ENCODE measurements at regions not wholly inside any gene's neighbourhood (a gene's known extent, or its start where the extent isn't known, plus 50 kb on each side); places are given as distances from the start of the nearest gene placed in this dataset.
"Not testable (repeated sequence)": the region's sequence is repeated elsewhere in the genome, so short reads cannot be mapped to it uniquely, and the experiment has no call there.

DNA sequence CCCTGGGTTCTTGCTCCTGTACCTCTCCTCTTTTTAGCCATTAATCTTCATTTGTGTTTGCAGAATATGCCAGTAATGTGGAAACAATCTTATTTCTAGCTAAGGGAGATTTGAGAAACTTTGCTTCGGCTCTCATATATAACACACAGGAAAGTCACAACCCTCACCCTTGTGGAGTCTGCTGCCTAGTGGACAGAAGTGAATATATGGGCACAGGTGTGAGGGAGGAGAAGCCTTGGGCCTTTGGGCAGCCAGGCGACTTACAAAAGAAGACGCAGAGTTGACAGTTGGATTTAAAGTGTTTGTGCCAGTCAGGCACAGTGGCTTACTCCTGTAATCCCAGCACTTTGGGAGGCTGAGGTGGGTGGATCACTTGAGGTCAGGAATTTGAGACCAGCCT is 181.8 kb upstream of the TBL1XR1 start:
- intact Hi-C loops (cut with micrococcal nuclease): no loop called here

DNA sequence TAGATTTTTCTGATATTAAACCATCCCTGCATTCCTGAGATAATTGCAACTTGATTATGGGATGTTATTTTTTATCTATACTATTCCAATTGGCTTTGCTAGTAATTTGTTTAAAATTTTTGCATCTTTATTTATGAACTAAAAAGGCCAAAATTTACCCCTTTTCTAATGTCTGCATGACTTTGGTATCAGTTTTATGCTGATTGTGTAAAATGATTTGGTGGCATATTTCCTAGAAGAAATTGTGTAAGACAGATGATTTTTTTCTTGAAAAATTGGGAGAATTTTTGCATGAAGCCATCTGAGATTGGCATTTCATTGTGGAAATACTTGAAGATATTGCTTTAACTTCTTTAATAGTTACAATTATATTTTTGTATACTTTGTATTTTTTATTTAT is 183.8 kb upstream of the TBL1XR1 start:
- intact Hi-C loops (cut with micrococcal nuclease): no loop called here

DNA sequence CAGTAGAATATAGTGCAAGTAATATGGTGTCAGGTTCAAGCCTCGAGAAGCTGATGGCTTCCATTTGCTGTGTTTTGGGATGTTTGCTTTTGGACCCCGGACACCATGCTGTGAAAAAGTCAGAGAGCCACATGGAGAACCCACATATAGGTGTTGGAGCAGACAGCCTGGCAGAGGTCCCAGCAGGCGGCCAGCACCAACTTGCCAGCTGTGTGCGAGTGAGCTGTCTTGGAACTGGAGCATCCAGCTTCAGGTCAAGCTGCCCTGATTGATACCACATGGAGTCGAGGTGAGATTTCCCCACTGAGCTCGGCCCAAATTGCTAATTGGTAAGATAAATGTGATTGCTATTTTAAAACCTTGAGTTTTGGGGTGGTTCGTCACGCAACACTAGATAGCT is 185.7 kb upstream of the TBL1XR1 start:
- intact Hi-C loops (cut with micrococcal nuclease): no loop called here

DNA sequence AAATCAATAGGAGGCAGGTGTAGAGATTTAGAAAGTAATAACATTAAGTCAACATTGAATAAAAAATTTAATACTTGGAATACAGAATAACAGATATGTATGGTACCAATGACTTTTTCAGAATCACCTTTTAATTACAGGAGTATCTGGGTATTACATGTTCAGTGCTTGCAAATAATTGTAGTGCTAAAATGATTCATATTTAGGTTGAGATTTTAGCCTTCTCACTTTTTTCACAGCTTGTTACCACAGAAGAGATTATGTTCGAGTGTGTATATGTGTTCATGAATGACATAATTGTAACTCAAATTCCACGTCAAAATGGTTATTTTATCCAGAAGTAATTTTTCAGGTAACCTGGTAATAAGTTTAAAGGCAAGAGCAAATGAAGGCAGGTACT is 187.9 kb upstream of the TBL1XR1 start:
- intact Hi-C loops (cut with micrococcal nuclease): loop anchor here (5.0 kb wide), 1 partner anchor 392 kb away; no protein-coding TSS in a partner anchor

DNA sequence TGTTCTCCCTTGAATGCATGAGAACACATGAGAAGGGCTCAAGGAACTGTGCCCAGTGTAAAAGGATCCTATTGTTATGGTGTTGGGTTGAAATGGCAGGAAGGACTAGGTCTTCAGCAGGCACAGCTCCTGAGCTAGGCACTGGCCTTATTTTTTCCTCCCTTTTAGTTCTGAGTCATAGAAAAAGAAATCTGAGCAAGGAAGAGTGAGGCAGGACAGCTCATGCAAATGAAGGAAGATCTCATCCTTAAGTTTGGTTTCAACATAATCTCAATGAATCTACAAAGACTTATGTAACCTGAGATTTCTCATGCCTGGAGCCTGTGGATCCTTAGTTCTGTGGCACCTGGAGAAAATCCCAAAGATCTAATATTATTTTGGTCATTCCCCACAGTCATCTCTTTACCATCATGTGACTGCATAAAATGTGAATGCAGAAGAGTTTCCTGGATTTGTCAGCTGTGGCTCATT is 188.6 kb upstream of the TBL1XR1 start:
- intact Hi-C loops (cut with micrococcal nuclease): loop anchor here (5.0 kb wide), 1 partner anchor 391 kb away; no protein-coding TSS in a partner anchor

DNA sequence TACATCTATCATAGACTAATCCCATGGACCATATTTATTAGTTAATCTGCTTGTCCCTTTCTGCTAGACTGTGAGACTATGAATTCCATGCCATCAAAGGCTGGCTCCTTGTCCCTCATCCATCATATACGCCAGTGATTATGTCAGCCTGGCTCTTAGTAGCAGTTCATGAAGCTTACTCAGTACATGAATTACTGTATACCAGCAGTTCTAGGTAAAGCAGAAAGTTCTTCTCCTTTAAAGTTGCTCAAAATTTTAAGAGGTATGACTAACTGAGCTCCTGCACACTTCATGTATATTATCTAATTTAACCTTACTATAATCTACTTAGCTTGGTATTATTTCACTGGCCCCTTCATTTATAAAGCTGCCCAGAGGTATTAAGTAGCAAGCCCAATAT is 190.9 kb upstream of the TBL1XR1 start:
- intact Hi-C loops (cut with micrococcal nuclease): loop anchor here (5.0 kb wide), 1 partner anchor 389 kb away; no protein-coding TSS in a partner anchor

DNA sequence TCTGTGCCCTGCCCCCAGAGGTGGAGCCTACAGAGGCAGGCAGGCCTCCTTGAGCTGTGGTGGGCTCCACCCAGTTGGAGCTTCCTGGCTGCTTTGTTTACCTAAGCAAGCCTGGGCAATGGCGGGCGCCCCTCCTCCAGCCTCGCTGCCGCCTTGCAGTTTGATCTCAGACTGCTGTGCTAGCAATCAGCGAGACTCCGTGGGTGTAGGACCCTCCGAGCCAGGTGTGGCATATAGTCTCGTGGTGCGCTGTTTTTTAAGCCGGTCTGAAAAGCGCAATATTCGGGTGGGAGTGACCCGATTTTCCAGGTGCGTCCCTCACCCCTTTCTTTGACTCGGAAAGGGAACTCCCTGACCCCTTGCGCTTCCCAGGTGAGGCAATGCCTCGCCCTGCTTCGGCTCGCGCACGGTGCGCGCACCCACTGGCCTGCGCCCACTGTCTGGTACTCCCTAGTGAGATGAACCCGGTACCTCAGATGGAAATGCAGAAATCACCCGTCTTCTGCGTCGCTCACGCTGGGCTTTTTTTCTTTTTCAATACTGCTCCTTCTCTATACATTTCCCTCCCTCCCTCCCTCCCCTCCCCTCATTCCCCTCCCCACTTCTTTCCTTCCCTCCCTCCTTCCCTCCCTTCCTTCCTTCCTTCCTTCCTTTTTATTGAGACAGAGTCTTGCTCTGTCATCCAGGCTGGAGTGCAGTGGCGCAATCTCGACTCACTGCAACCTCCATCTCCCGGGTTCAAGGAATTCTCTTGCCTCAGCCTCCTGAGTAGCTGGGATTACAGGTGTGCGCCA is 197.1 kb upstream of the TBL1XR1 start:
- intact Hi-C loops (cut with micrococcal nuclease): not testable (repeated sequence)

DNA sequence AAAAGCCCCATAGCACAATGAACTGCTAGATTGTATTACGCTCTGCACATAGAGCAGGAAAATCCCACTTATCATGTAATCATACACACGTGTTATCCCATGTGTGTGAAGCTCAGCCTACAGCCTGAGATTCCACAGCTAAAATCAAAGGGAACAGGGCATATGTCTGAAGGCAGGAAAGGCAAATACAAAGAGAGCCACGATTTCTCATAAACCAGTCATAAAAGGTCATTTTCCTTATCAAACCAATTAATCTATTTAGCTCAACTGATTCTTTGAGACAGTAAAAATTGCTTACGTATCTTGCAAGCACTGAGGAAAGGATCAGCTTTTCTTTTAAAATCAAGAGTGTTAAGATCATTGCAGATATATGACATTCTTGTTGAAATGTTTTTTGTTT is 199.5 kb upstream of the TBL1XR1 start:
- intact Hi-C loops (cut with micrococcal nuclease): no loop called here

DNA sequence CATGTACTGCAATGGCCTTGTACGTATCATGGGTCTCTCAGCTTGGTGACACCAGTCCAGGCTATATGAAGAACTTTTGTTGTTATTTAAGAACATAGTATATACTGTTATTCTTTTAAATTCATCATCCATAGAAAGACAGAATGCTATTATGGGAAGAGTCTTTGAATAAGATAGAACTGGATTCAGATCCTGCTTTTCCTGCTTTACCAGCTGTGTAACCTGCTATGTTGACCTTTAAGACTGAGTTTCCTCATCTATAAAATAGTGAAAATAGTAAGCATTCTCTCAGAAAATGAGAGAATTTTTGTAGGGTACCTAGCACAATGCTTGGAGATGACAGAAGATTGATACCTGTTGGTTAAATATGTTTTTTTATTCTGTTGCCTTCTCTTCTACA is 204.1 kb upstream of the TBL1XR1 start:
- intact Hi-C loops (cut with micrococcal nuclease): loop anchor here (5.0 kb wide), 1 partner anchor 669 kb away; no protein-coding TSS in a partner anchor

DNA sequence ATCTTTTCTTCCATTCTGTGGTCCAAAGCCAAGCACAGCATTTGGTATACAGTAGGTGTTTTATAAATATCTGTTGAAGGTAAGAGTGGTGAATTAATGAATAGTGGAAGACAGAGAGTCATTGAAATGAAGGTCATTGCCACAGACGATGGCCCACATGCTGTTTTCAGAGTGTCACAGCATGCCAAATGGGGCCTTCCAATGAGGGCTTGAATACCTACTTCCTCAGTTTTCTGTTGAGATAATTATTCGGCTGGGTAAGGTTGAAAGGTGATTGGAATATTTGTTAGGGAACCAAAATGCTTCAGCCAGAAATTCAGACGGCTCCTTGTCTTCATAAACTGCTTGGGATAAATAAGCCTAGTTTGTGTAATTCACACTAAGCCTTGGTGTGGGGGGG is 205.3 kb upstream of the TBL1XR1 start:
- intact Hi-C loops (cut with micrococcal nuclease): loop anchor here (5.0 kb wide), 1 partner anchor 670 kb away; no protein-coding TSS in a partner anchor

DNA sequence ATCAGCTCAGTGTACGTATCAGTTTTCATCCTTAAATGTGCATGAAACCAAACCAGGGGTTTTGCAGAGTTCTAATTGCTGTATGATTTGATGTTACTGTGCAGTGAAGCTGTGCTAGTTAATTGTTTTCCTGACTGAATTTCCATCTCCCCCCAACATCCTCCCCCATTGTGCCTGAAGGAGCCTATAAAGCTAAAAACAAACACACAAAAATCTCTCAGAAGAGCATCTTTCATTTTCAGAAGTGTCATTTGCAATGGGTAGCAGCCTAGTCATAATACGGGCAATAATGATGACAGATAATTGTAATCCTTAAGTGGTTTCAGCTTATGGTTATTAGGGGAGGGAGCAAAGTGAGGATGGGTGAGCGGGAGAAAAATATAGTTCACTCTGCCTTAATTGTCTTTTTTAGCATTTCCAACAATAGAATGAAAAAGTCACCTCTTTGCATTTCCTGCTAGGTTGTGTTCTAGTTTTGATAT is 207.9 kb upstream of the TBL1XR1 start:
- intact Hi-C loops (cut with micrococcal nuclease): no loop called here

DNA sequence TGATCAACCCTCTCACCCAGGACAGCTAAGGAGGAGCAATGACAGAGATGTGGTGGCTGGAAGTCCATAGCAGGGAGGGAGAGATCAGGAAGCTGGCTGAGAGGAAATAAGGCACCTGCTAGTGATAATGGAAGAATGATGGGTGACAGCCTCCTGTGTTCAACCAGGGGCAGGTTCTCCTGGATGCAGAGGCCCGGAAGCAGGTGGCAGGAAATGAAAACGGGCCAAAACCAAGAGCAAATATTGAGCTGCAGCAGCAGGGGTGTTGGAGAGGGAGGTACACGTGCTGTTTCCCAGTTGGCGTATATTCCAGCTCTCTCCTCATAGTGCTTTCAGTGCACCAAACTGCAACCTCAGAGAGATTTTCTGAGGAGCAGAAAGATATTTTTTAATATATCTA is 213.4 kb upstream of the TBL1XR1 start:
- intact Hi-C loops (cut with micrococcal nuclease): no loop called here

DNA sequence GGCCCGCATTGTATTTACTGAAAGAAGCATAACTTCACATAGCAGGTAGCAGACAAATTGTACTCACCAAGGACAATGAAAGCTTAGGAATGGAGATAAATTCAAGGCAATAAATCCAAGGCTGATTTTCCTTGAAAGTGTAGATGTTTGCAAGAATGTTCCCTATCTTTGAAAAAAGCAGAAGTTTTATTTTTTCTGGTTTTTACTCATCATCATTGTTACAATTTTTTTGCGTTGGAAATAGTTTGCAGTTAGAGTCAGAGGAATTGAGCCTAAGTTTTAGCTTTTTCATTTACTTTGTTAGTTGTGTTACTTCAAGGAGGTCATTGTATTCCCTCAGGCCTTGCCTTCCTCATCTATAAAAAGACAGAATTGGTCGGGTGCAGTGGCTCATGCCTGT is 213.9 kb upstream of the TBL1XR1 start:
- intact Hi-C loops (cut with micrococcal nuclease): no loop called here

DNA sequence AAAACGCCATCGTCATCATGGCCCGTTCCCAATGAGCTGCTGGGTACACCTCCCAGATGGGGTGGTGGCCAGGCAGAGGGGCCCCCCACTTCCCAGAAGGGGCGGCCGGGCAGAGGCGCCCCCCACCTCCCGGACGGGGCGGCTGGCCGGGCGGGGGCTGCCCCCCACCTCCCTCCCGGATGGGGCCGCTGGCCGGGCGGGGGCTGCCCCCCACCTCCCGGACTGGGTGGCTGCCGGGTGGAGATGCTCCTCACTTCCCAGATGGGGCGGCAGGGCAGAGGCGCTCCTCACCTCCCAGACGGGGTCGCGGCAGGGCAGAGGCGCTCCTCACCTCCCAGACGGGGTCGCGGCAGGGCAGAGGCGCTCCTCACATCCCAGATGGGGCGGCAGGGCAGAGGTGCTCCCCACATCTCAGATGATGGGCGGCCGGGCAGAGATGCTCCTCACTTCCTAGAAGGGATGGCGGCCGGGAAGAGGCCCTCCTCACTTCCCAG is 215.4 kb upstream of the TBL1XR1 start:
- intact Hi-C loops (cut with micrococcal nuclease): not testable (repeated sequence)

DNA sequence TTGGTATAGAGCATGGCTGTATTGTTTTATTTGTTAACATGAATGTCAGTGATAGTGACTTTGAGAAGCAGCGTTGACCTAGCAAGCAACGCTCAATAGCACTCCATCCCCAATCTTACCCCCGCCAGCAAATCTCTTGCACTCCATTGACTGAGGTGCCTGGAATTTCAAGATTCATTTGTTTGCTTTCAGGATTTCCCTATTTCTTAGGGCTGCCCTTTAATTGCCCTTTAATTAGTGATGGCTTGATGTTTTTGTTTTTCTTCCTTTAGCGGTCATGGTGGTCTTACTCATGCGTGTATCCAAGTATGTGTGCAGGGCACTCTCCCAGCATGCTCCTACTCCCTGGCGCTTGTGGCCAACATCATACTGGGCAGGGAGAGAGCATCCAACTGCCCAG is 216.8 kb upstream of the TBL1XR1 start:
- intact Hi-C loops (cut with micrococcal nuclease): no loop called here

DNA sequence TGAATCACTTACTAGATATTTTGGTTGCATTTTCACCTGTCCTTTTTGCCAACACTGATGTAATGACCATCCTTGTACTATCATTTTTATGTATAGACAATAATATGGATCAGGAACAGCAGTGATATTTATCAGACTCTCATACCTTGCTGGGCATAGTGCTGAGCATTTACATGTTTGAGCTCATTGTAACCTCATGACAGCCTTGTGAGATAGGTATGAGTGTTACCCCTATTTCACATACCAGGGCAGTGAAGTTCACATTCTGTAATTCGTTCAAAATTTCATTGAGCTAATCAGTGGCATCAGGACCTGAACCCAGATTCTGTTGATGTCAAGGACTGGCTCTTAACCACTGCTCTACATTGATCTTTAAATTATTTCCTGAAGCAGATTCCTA is 221.5 kb upstream of the TBL1XR1 start:
- intact Hi-C loops (cut with micrococcal nuclease): no loop called here

DNA sequence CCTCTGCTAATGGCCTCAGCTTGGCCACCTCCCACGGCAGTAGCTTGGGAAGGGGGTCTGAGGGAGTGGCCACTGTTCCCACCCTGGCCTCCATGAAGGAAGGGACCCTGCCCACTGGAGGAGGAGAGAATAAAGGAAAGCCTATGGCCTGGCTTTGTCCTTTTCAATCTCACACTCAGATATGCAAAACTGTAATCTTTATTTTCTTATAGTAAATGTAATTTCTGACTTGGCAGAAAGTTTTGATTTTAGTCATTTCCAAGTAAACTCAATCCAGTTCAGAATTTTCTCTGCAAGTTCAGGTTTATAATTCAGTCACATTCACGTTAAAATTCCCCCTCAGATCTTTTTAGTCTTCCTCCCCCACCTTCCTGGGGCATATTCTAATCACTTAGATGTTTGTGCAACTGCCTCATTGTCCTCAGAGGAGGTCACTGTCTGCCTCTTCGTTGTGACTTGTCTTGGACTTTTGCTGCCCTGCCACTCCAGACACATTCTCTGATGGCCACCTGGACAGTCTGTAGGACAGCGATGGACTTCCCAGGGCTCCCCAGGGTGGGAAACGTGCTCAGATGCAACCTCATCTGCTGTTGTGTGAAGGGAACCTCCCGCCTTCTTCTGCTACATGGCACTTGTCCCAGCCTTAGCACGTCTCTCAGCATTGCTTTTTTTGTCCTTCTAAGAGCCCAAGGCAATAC is 222.8 kb upstream of the TBL1XR1 start:
- intact Hi-C loops (cut with micrococcal nuclease): no loop called here

DNA sequence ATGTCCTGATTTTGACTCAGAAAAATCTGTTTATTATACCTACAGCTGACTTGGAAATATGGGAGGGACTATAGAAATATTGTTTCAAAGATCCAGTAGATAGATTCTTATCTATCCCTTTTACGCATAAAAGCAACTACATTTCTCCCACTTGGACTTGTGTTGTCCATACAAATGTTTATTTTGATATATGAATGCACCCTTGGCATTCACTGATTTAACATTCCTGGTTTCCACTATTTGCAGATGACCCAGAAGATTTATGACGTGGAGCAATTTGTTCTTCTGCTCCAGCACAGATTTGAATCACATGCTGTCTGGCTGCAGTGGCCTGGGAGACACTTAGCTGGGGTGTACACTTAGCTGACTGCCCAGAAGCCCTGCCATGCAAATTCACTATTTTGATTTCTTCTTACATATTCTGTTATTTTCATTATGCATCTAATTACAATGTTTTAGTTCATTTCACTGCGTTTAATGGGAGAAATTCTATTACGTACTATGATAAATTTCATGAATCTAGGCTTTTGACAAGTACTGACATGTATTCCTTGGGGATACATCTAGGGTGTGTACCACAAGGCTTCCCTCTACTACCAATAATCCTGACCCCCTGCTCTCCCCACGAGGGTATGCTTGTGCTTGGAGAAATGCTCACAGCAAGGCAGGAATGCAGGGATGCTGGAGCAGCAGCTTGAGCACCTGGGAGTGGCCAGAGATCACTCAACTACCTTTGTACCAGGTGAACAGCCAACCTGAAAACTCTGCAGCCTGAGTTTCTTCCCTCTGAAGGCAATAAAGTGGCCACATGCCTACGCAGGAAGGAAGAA is 223.6 kb upstream of the TBL1XR1 start:
- intact Hi-C loops (cut with micrococcal nuclease): no loop called here

DNA sequence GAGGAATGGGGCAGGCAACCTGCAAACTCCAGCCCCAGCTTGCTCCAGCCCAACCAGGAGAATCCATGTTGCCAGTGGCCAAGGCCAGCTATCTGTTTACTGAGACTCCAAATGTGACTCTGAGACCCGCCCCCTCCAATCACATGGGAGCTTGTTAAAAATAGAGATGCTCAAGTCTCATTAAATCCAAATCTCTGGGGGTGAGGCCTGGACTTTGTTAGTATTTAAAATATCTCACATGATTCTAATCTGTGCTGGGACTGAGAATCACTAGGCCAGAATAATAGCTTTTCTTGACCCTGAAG is 224.2 kb upstream of the TBL1XR1 start:
- intact Hi-C loops (cut with micrococcal nuclease): no loop called here

DNA sequence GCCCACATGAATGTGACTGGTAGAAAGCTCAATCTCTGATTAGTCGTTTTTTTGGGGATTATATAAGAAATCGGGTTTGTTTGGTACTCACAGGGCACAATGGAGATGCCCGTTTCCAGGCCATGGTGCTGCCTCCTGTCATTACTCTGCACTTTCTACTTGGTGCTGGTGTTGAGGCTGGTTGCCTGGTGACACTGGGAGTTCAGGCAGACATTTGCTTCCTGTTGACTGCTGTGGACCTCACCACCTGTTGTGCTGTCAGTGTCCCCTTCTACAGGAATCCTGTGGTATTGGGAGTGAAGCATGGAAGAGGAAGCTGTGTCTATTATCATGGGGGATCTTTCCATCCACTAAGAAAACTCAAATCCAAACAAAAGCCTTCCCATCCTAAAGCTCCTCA is 227.2 kb upstream of the TBL1XR1 start:
- intact Hi-C loops (cut with micrococcal nuclease): no loop called here

DNA sequence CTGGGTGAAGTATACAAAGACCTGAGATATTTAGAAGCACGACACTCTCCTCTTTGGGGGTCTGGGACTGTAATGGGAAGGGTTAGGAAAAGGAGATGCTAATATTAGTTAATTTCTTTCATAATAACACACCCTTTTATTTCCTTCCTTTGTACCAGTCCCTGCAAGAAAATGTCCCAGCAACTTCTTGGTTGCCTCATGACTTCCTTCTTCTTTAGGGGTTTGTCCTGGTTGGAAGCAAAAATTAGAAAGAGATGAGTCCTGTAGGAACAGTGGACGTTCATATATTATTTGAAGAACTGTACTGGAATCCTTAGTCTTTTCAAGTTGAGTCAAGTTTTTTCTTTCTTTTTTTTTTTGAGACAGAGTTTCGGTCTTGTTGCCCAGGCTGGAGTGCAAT is 227.8 kb upstream of the TBL1XR1 start:
- intact Hi-C loops (cut with micrococcal nuclease): loop anchor here (5.0 kb wide), 1 partner anchor 352 kb away; no protein-coding TSS in a partner anchor
